ENCODE measurements at regions not wholly inside any gene's neighbourhood (a gene's known extent, or its start where the extent isn't known, plus 50 kb on each side); places are given as distances from the start of the nearest gene placed in this dataset.

DNA sequence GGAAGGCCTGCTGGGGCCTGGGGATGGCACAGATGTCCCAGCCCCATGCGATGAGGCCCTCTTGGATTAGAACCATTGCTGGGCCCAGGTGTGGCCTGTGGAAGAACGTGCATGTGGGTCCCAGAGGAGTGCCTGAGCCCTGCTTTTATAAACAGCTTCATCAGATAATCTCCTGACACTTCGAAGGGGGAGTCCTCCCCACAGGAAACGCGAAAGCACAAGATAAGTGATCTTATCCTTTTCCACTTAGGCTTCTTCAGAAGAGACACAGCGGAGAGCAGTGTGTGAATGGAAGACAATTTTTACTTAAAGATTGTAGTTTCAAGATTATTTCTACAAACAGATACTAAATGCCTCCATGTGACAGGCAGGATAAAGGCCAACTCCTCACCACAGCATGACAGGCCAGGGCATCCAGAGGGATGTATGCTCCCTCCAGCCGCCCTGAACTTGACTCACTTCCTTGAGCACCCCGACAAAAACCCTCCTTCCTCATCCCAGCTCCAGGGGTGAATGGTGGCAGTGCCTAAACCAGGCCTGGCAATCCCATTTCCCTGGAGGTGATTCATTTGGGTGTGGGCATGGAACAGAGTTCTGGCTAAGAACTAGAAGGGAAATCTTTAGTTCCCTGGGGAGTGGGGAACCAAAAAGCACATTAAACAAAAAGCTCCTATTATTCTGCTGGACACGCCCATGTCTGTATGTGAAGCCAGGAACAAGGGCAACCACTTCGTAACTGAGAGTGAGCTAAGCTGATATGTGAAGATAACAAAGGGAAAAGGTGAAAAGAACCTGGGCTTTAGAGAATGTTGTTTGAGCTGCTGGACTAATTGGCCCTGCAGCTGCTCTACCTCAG is 56.2 kb upstream of the TMEM163 start (continued):
- TF ChIP-seq SREBF2 (CRISPR knock-in tag; IDR thresholded peaks at IDR 0.05), result no peak
- no peak for TF ChIP-seq NCOA2 (IDR thresholded peaks at IDR 0.05; ENCODE audit: partially characterized antibody in 2 of 2)
- no peak for TF ChIP-seq ZC3H4 (CRISPR knock-in tag; IDR thresholded peaks at IDR 0.05; ENCODE audit: borderline replicate concordance)
- TF ChIP-seq, protein P1, sequence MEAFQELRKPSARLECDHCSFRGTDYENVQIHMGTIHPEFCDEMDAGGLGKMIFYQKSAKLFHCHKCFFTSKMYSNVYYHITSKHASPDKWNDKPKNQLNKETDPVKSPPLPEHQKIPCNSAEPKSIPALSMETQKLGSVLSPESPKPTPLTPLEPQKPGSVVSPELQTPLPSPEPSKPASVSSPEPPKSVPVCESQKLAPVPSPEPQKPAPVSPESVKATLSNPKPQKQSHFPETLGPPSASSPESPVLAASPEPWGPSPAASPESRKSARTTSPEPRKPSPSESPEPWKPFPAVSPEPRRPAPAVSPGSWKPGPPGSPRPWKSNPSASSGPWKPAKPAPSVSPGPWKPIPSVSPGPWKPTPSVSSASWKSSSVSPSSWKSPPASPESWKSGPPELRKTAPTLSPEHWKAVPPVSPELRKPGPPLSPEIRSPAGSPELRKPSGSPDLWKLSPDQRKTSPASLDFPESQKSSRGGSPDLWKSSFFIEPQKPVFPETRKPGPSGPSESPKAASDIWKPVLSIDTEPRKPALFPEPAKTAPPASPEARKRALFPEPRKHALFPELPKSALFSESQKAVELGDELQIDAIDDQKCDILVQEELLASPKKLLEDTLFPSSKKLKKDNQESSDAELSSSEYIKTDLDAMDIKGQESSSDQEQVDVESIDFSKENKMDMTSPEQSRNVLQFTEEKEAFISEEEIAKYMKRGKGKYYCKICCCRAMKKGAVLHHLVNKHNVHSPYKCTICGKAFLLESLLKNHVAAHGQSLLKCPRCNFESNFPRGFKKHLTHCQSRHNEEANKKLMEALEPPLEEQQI (IDR thresholded peaks at IDR 0.05), result no peak
- peak; percentile 30; the same call in 1 of the 2 replicates for TF ChIP-seq TCF3 (CRISPR knock-in tag; IDR thresholded peaks at IDR 0.05)
- TF ChIP-seq ESRRB (CRISPR knock-in tag; IDR thresholded peaks at IDR 0.05; ENCODE audit: borderline replicate concordance), result no peak
- TF ChIP-seq, protein P2, sequence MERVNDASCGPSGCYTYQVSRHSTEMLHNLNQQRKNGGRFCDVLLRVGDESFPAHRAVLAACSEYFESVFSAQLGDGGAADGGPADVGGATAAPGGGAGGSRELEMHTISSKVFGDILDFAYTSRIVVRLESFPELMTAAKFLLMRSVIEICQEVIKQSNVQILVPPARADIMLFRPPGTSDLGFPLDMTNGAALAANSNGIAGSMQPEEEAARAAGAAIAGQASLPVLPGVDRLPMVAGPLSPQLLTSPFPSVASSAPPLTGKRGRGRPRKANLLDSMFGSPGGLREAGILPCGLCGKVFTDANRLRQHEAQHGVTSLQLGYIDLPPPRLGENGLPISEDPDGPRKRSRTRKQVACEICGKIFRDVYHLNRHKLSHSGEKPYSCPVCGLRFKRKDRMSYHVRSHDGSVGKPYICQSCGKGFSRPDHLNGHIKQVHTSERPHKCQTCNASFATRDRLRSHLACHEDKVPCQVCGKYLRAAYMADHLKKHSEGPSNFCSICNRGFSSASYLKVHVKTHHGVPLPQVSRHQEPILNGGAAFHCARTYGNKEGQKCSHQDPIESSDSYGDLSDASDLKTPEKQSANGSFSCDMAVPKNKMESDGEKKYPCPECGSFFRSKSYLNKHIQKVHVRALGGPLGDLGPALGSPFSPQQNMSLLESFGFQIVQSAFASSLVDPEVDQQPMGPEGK (CRISPR knock-in tag; IDR thresholded peaks at IDR 0.05; ENCODE audit: borderline replicate concordance), result no peak
- TF ChIP-seq U2AF2 (optimal IDR thresholded peaks at IDR 0.05; ENCODE audit: low read depth, low read length), result no peak
- TF ChIP-seq FIP1L1 (IDR thresholded peaks at IDR 0.05; ENCODE audit: low read depth, low read length, poor library complexity, severe bottlenecking), result no peak
- no peak for TF ChIP-seq PCBP2 (IDR thresholded peaks at IDR 0.05; ENCODE audit: low read depth, low read length, poor library complexity, severe bottlenecking)
- TF ChIP-seq, protein P3, sequence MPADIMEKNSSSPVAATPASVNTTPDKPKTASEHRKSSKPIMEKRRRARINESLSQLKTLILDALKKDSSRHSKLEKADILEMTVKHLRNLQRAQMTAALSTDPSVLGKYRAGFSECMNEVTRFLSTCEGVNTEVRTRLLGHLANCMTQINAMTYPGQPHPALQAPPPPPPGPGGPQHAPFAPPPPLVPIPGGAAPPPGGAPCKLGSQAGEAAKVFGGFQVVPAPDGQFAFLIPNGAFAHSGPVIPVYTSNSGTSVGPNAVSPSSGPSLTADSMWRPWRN (IDR thresholded peaks at IDR 0.05; ENCODE audit: low read depth), result no peak
- no peak for TF ChIP-seq ZNF184 (CRISPR knock-in tag; IDR thresholded peaks at IDR 0.05)
- no peak for TF ChIP-seq ZZZ3 (IDR thresholded peaks at IDR 0.05)
- no peak for TF ChIP-seq TARDBP (IDR thresholded peaks at IDR 0.05)
- no peak for TF ChIP-seq SNIP1 (IDR thresholded peaks at IDR 0.05; ENCODE audit: low read depth)
- no peak for TF ChIP-seq ZBTB9 (CRISPR knock-in tag; IDR thresholded peaks at IDR 0.05)
- no peak for TF ChIP-seq ASH1L (IDR thresholded peaks at IDR 0.05; ENCODE audit: borderline replicate concordance, low read depth, partially characterized antibody)
- TF ChIP-seq ATF1 (CRISPR knock-in tag; IDR thresholded peaks at IDR 0.05), result no peak
- peak; percentile 17; the same call in 1 of the 2 replicates for TF ChIP-seq ATF1 (tag; IDR thresholded peaks at IDR 0.05)
- TF ChIP-seq MCM2 (IDR thresholded peaks at IDR 0.05; ENCODE audit: low read depth), result no peak
- TF ChIP-seq CREM (IDR thresholded peaks at IDR 0.05; ENCODE audit: low read depth), result peak; percentile 41; the same call in 1 of the 2 replicates
- no peak for TF ChIP-seq PPARD (CRISPR knock-in tag; IDR thresholded peaks at IDR 0.05)
- no peak for TF ChIP-seq SRF (CRISPR knock-in tag; IDR thresholded peaks at IDR 0.05)
- TF ChIP-seq SUPT5H (IDR thresholded peaks at IDR 0.05), result no peak
